HepG2 (cell line): ENCODE measurements at regions not wholly inside any gene's neighbourhood (a gene's known extent, or its start where the extent isn't known, plus 50 kb on each side); places are given as distances from the start of the nearest gene placed in this dataset.

Experiments
- AKAP8 ChIP-seq: sonication (generic); formaldehyde crosslinking; IDR thresholded peaks from 2 replicates; pipeline ENCODE4 v1.5.1; 2020; ENCODE audit warnings: mild to moderate bottlenecking, missing genetic modification reagents
- ATF4 ChIP-seq, 2 experiments: fragments of 450-650 bp in 1 of 2; sonication (generic) in 1 of 2; formaldehyde crosslinking; IDR thresholded peaks; 2 replicates each; pipeline versions ENCODE4 v1.5.0 to v1.8.0; 2020 to 2022; ENCODE audit warnings: mild to moderate bottlenecking in 1 of 2, missing genetic modification reagents in 1 of 2
- BRD4 ChIP-seq: sonication (generic); formaldehyde crosslinking; IDR thresholded peaks from 2 replicates; pipeline ENCODE4 v1.4.0; 2020; ENCODE audit warnings: missing genetic modification reagents
- FOXP1 ChIP-seq, 2 experiments: fragments of 450-650 bp in 1 of 2; IDR thresholded peaks; 2 replicates each; pipeline ENCODE4 v1.6.1; 2017 to 2018; ENCODE audit warnings: antibody characterized with exemption in 1 of 2
- GABPA ChIP-seq, 2 experiments: IDR thresholded peaks; 2 replicates each; pipeline ENCODE4 v1.6.1; 2011 to 2016; ENCODE audit warnings: low read depth in 2 of 2, low read length in 1 of 2, missing biosample characterization in 1 of 2, missing genetic modification characterization in 1 of 2
- LRRFIP1 ChIP-seq: sonication (generic); formaldehyde crosslinking; conservative IDR thresholded peaks from 2 replicates; pipeline ENCODE4 v1.4.0; 2020; ENCODE audit warnings: missing genetic modification reagents
- MTERF4 ChIP-seq: sonication (generic); formaldehyde crosslinking; IDR thresholded peaks from 2 replicates; pipeline ENCODE4 v1.8.0; 2023; ENCODE audit warnings: mild to moderate bottlenecking, missing genetic modification reagents
- MTF2 ChIP-seq: sonication (generic); formaldehyde crosslinking; IDR thresholded peaks from 2 replicates; pipeline ENCODE4 v1.5.0; 2020; ENCODE audit warnings: missing genetic modification reagents, borderline replicate concordance
- NFE2 ChIP-seq: sonication (generic); formaldehyde crosslinking; IDR thresholded peaks from 2 replicates; pipeline ENCODE4 v1.4.0; 2020; ENCODE audit warnings: missing genetic modification reagents
- NFKB2 ChIP-seq: sonication (generic); formaldehyde crosslinking; IDR thresholded peaks from 2 replicates; pipeline ENCODE4 v1.4.0; 2020; ENCODE audit warnings: missing genetic modification reagents, borderline replicate concordance
- NR2C2 ChIP-seq: sonication (generic); formaldehyde crosslinking; IDR thresholded peaks from 2 replicates; pipeline ENCODE4 v1.4.0; 2020; ENCODE audit warnings: missing genetic modification reagents, mild to moderate bottlenecking, moderate library complexity, borderline replicate concordance
- SOX5 ChIP-seq: IDR thresholded peaks from 2 replicates; pipeline ENCODE4 v1.6.1; 2016; ENCODE audit warnings: borderline replicate concordance
- SOX6 ChIP-seq, 2 experiments: fragments of 450-650 bp in 1 of 2; sonication (generic) in 1 of 2; formaldehyde crosslinking in 1 of 2; IDR thresholded peaks; 2 replicates each; pipeline versions ENCODE4 v1.4.0 to v1.6.1; 2017 to 2020; ENCODE audit warnings: antibody characterized with exemption in 1 of 2, mild to moderate bottlenecking in 1 of 2, missing genetic modification reagents in 1 of 2
- SP4 ChIP-seq: sonication (generic); formaldehyde crosslinking; IDR thresholded peaks from 2 replicates; pipeline ENCODE4 v1.8.1; 2023; ENCODE audit warnings: mild to moderate bottlenecking, missing genetic modification reagents
- TBP ChIP-seq: sonication (generic); formaldehyde crosslinking; IDR thresholded peaks from 2 replicates; pipeline ENCODE4 v1.5.0; 2020; ENCODE audit warnings: missing genetic modification reagents
- XRCC5 ChIP-seq: fragments of 200-400 bp; formaldehyde crosslinking; optimal IDR thresholded peaks from 2 replicates; pipeline ENCODE3; 2017; ENCODE audit warnings: mild to moderate bottlenecking, low read length
- ZNF17 ChIP-seq: sonication (generic); formaldehyde crosslinking; IDR thresholded peaks from 2 replicates; pipeline ENCODE4 v1.5.0; 2020; ENCODE audit warnings: mild to moderate bottlenecking, missing genetic modification reagents
- ZNF296 ChIP-seq: sonication (generic); formaldehyde crosslinking; conservative IDR thresholded peaks from 2 replicates; pipeline ENCODE4 v1.5.0; 2020; ENCODE audit warnings: mild to moderate bottlenecking, missing genetic modification reagents
- ZNF556 ChIP-seq: sonication (generic); formaldehyde crosslinking; IDR thresholded peaks from 2 replicates; pipeline ENCODE4 v1.4.0; 2020; ENCODE audit warnings: mild to moderate bottlenecking, missing genetic modification reagents, borderline replicate concordance
- ZNF562 ChIP-seq: sonication (generic); formaldehyde crosslinking; IDR thresholded peaks from 2 replicates; pipeline ENCODE4 v1.8.0; 2022; ENCODE audit warnings: missing genetic modification reagents, borderline replicate concordance
- ZNF775 ChIP-seq: sonication (generic); formaldehyde crosslinking; IDR thresholded peaks from 2 replicates; pipeline ENCODE4 v1.4.0; 2020; ENCODE audit warnings: missing genetic modification reagents, mild to moderate bottlenecking, moderate library complexity, borderline replicate concordance
- ZNF781 ChIP-seq: sonication (generic); formaldehyde crosslinking; IDR thresholded peaks from 2 replicates; pipeline ENCODE4 v1.5.1; 2020; ENCODE audit warnings: borderline replicate concordance, mild to moderate bottlenecking, missing genetic modification reagents; ENCODE audit errors: not compliant biosample characterization
- ZXDC ChIP-seq: sonication (generic); formaldehyde crosslinking; IDR thresholded peaks from 2 replicates; pipeline ENCODE4 v1.5.0; 2020; ENCODE audit warnings: mild to moderate bottlenecking, missing genetic modification reagents

- TF ChIP-seq MTF2 (CRISPR knock-in tag) (no peak), ZNF296 (CRISPR knock-in tag) (no peak), NR2C2 (CRISPR knock-in tag) (peak; percentile 42; the same call in 1 of the 2 replicates), XRCC5 (no peak), AKAP8 (CRISPR knock-in tag) (no peak), BRD4 (0 out of 2 replicates have a peak, but pooled peaks have one; percentile 45), NFE2 (CRISPR knock-in tag) (no peak), SOX5 (CRISPR knock-in tag) (peak; percentile 81), ZNF562 (CRISPR knock-in tag) (no peak), ZXDC (CRISPR knock-in tag) (no peak), ATF4 (CRISPR knock-in tag; IDR thresholded peaks at IDR 0.05) (peak in 1 of 2 experiments; percentile 54; a peak in 1 of 4 replicates), TBP (CRISPR knock-in tag) (no peak), ZNF556 (no peak), FOXP1 (IDR thresholded peaks at IDR 0.05) (0 out of 2 replicates have a peak, but pooled peaks have one; percentile 35), FOXP1 (CRISPR knock-in tag; IDR thresholded peaks at IDR 0.05) (peak; percentile 99), ZNF781 (CRISPR knock-in tag) (no peak), NFKB2 (CRISPR knock-in tag) (no peak), GABPA (IDR thresholded peaks at IDR 0.05; ENCODE audit: low read depth, low read length) (no peak), GABPA (CRISPR knock-in tag; IDR thresholded peaks at IDR 0.05; ENCODE audit: low read depth) (no peak), SP4 (no peak), MTERF4 (CRISPR knock-in tag) (no peak), LRRFIP1 (CRISPR knock-in tag) (no peak), ZNF17 (CRISPR knock-in tag) (no peak), SOX6 (IDR thresholded peaks at IDR 0.05) (no peak), SOX6 (CRISPR knock-in tag; IDR thresholded peaks at IDR 0.05) (peak; percentile 92), ZNF775 (CRISPR knock-in tag) (no peak)
Observed at GRCh38 chr2:16067866-16068551, 127.7 kb downstream of the MYCN start (continued).
